GM23338 (cell line): ENCODE measurements at regions not wholly inside any gene's neighbourhood (a gene's known extent, or its start where the extent isn't known, plus 50 kb on each side); places are given as distances from the start of the nearest gene placed in this dataset.

Experiments used
- ATAC-seq: fragments of 200-7000 bp; cut with Tn5 transposase; 3 replicates; pipeline ENCODE4 v1.9.1; 2020
- DNase-seq: peaks from one replicate; pipeline ENCODE4 v3.0.0-alpha.2; 2015; ENCODE audit warnings: low spot score
- H2AFZ ChIP-seq: fragments of 200-600 bp; sonication (generic); 2 replicates; pipeline ENCODE4 v1.8.0; 2016; ENCODE audit warnings: antibody characterized with exemption, mild to moderate bottlenecking, moderate library complexity
- H3F3A ChIP-seq: fragments of 200-600 bp; sonication (generic); replicated peaks from 2 replicates; pipeline ENCODE4 v1.8.0; 2017; ENCODE audit warnings: antibody characterized with exemption, mixed run types, low read depth
- H3K27ac ChIP-seq: fragments of 200-600 bp; sonication (generic); 2 replicates; pipeline ENCODE4 v1.6.1; 2016; ENCODE audit warnings: low read depth
- H3K27me3 ChIP-seq: fragments of 200-600 bp; sonication (generic); 2 replicates; pipeline ENCODE4 v1.8.0; 2016; ENCODE audit warnings: mild to moderate bottlenecking, mixed run types, moderate library complexity; ENCODE audit not compliant: insufficient read depth
- H3K36me3 ChIP-seq: fragments of 200-600 bp; sonication (generic); 2 replicates; pipeline ENCODE4 v1.8.0; 2016; ENCODE audit warnings: mild to moderate bottlenecking; ENCODE audit not compliant: insufficient read depth
- H3K4me1 ChIP-seq: fragments of 200-600 bp; sonication (generic); 2 replicates; pipeline ENCODE4 v1.8.0; 2016; ENCODE audit warnings: mild to moderate bottlenecking, moderate library complexity; ENCODE audit not compliant: insufficient read depth
- H3K4me2 ChIP-seq: fragments of 200-600 bp; sonication (generic); 2 replicates; pipeline ENCODE4 v1.7.1; 2017; ENCODE audit warnings: mixed run types
- H3K4me3 ChIP-seq: fragments of 200-600 bp; sonication (generic); 2 replicates; pipeline ENCODE4 v1.6.1; 2016; ENCODE audit warnings: mixed run types
- H3K79me2 ChIP-seq: fragments of 200-600 bp; sonication (generic); replicated peaks from 2 replicates; pipeline ENCODE4 v1.8.0; 2017; ENCODE audit warnings: mild to moderate bottlenecking; ENCODE audit not compliant: insufficient read depth
- H3K9me2 ChIP-seq: fragments of 200-600 bp; sonication (generic); 2 replicates; pipeline ENCODE4 v1.8.0; 2017; ENCODE audit not compliant: insufficient read depth
- H4K20me1 ChIP-seq: fragments of 200-600 bp; sonication (generic); replicated peaks from 2 replicates; pipeline ENCODE4 v1.8.0; 2017; ENCODE audit warnings: mild to moderate bottlenecking; ENCODE audit not compliant: insufficient read depth
- H3K27ac Mint-ChIP-seq: 2 replicates; pipeline ENCODE4 v1.8.0; 2020; ENCODE audit warnings: inconsistent platforms, mild to moderate bottlenecking, moderate library complexity, mixed read lengths
- H3K27me3 Mint-ChIP-seq: 3 replicates; pipeline ENCODE4 v1.8.0; 2022; ENCODE audit warnings: low read depth, mild to moderate bottlenecking, moderate library complexity, mixed read lengths, inconsistent platforms; ENCODE audit not compliant: insufficient read depth, poor library complexity
- H3K36me3 Mint-ChIP-seq: 3 replicates; pipeline ENCODE4 v1.8.0; 2021; ENCODE audit warnings: low read depth, mild to moderate bottlenecking, inconsistent platforms, moderate library complexity, mixed read lengths
- H3K4me1 Mint-ChIP-seq: 3 replicates; pipeline ENCODE4 v1.8.0; 2020; ENCODE audit warnings: mild to moderate bottlenecking, inconsistent platforms, mixed read lengths
- H3K4me3 Mint-ChIP-seq: 3 replicates; pipeline ENCODE4 v1.8.0; 2021; ENCODE audit warnings: moderate library complexity, mild to moderate bottlenecking, inconsistent platforms, mixed read lengths
- H3K9me3 Mint-ChIP-seq: 3 replicates; pipeline ENCODE4 v1.8.0; 2020; ENCODE audit warnings: moderate library complexity, mild to moderate bottlenecking, inconsistent platforms, mixed read lengths
- CREB1 ChIP-seq: fragments of 250-450 bp; sonication (Bioruptor Pico); IDR thresholded peaks from 2 replicates; pipeline ENCODE4 v1.5.0; 2020; ENCODE audit warnings: low read depth, mild to moderate bottlenecking, moderate library complexity
- ETS1 ChIP-seq: IDR thresholded peaks from 2 replicates; pipeline ENCODE4 v1.6.1; 2016; ENCODE audit warnings: antibody characterized with exemption
- EZH2 ChIP-seq: fragments of 200-600 bp; sonication (generic); IDR thresholded peaks from one replicate; pipeline ENCODE4 v1.8.0; 2017; ENCODE audit warnings: antibody characterized with exemption, mild to moderate bottlenecking, low read depth; ENCODE audit not compliant: unreplicated experiment
- EZH2phosphoT487 ChIP-seq: fragments of 200-600 bp; sonication (generic); IDR thresholded peaks from one replicate; pipeline ENCODE4 v1.8.1; 2018; ENCODE audit warnings: antibody characterized with exemption; ENCODE audit not compliant: unreplicated experiment
- JUNB ChIP-seq: IDR thresholded peaks from one replicate; pipeline ENCODE4 v1.6.1; 2016; ENCODE audit warnings: antibody characterized with exemption; ENCODE audit not compliant: unreplicated experiment
- NANOG ChIP-seq: IDR thresholded peaks from 2 replicates; pipeline ENCODE4 v1.6.1; 2016; ENCODE audit warnings: antibody characterized with exemption, borderline replicate concordance
- POLR2AphosphoS5 ChIP-seq: IDR thresholded peaks from 2 replicates; pipeline ENCODE4 v1.6.1; 2016; ENCODE audit warnings: antibody characterized with exemption, low read depth
- REST ChIP-seq: IDR thresholded peaks from one replicate; pipeline ENCODE4 v1.6.1; 2018; ENCODE audit warnings: antibody characterized with exemption; ENCODE audit not compliant: unreplicated experiment
- STAT1 ChIP-seq: IDR thresholded peaks from one replicate; pipeline ENCODE4 v1.6.1; 2016; ENCODE audit warnings: antibody characterized with exemption; ENCODE audit not compliant: unreplicated experiment
- ZNF114 ChIP-seq: fragments of 250-450 bp; sonication (Bioruptor Pico); IDR thresholded peaks from 2 replicates; pipeline ENCODE4 v1.5.0; 2020; ENCODE audit warnings: mild to moderate bottlenecking, moderate library complexity
- ZNF331 ChIP-seq: fragments of 250-450 bp; sonication (Bioruptor Pico); IDR thresholded peaks from 2 replicates; pipeline ENCODE4 v1.5.0; 2020; ENCODE audit warnings: low read depth, mild to moderate bottlenecking, moderate library complexity
- ZNF462 ChIP-seq: fragments of 250-450 bp; sonication (Bioruptor Pico); IDR thresholded peaks from 2 replicates; pipeline ENCODE4 v1.5.0; 2020; ENCODE audit warnings: mild to moderate bottlenecking, moderate library complexity
- TF ChIP-seq, protein P1 (sequence below), 2 experiments: fragments of 200-600 bp in 1 of 2; sonication (generic) in 1 of 2; conservative IDR thresholded peaks; 2 replicates each; pipeline versions ENCODE4 v1.5.1 to v1.6.1; 2016 to 2017; ENCODE audit warnings: antibody characterized with exemption in 2 of 2, low read depth in 2 of 2, mild to moderate bottlenecking in 2 of 2, moderate library complexity in 1 of 2

- H3F3A ChIP-seq = no peaks in the 10 kb centered on the region
- no peak overlapping the region for H3K4me3 Mint-ChIP-seq
- H3K79me2 ChIP-seq = no peaks in the 10 kb centered on the region
- no peak overlapping the region for H3K4me3 ChIP-seq
- peaks cover 10% of the 10 kb centered on the region for H3K4me1 ChIP-seq
- DNase-seq = peak; percentile 34
- no peaks in the 10 kb centered on the region for H3K9me2 ChIP-seq
- peaks cover 28% of the 10 kb centered on the region for H3K4me1 Mint-ChIP-seq
- ATAC-seq = no peak
- no peaks in the 10 kb centered on the region for H4K20me1 ChIP-seq
- H3K27me3 Mint-ChIP-seq = no peaks in the 10 kb centered on the region
- no peaks in the 10 kb centered on the region for H3K9me3 Mint-ChIP-seq
- no peaks in the 10 kb centered on the region for H3K36me3 Mint-ChIP-seq
- TF ChIP-seq ZNF114 (CRISPR knock-in tag) = no peak
- TF ChIP-seq EZH2phosphoT487 = no peak
- TF ChIP-seq CREB1 (CRISPR knock-in tag) = no peak
- no peak for TF ChIP-seq ZNF331 (CRISPR knock-in tag)
- TF ChIP-seq ZNF462 (CRISPR knock-in tag) = no peak
- no peak for TF ChIP-seq EZH2
- TF ChIP-seq ETS1 = no peak
- no peak for TF ChIP-seq JUNB
- TF ChIP-seq REST = no peak
- TF ChIP-seq STAT1 = no peak
- TF ChIP-seq POLR2AphosphoS5 = no peak
- no peak for TF ChIP-seq NANOG
- TF ChIP-seq, protein P1, sequence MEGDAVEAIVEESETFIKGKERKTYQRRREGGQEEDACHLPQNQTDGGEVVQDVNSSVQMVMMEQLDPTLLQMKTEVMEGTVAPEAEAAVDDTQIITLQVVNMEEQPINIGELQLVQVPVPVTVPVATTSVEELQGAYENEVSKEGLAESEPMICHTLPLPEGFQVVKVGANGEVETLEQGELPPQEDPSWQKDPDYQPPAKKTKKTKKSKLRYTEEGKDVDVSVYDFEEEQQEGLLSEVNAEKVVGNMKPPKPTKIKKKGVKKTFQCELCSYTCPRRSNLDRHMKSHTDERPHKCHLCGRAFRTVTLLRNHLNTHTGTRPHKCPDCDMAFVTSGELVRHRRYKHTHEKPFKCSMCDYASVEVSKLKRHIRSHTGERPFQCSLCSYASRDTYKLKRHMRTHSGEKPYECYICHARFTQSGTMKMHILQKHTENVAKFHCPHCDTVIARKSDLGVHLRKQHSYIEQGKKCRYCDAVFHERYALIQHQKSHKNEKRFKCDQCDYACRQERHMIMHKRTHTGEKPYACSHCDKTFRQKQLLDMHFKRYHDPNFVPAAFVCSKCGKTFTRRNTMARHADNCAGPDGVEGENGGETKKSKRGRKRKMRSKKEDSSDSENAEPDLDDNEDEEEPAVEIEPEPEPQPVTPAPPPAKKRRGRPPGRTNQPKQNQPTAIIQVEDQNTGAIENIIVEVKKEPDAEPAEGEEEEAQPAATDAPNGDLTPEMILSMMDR (conservative IDR thresholded peaks at IDR 0.05; ENCODE audit: low read depth in 2 of 2) = no peak
- no peaks in the 10 kb centered on the region for H3K36me3 ChIP-seq
- H3K27ac ChIP-seq = no peak overlapping the region
- 0 out of 2 replicates have a peak overlapping the region, but pooled peaks have one; percentile 2 for H2AFZ ChIP-seq
- 0 out of 2 replicates have a peak overlapping the region, but pooled peaks have one; percentile 3 for H3K4me2 ChIP-seq
- H3K27ac Mint-ChIP-seq = no peak overlapping the region
- H3K27me3 ChIP-seq = no peaks in the 10 kb centered on the region
These were observed 90.5 kb upstream of the DDIT4L start for GRCh38 chr4:100280807-100281206.
